Neural cell (in vitro differentiated cells): ENCODE measurements at regions not wholly inside any gene's neighbourhood (a gene's known extent, or its start where the extent isn't known, plus 50 kb on each side); places are given as distances from the start of the nearest gene placed in this dataset.
"Not testable (repeated sequence)": the region's sequence is repeated elsewhere in the genome, so short reads cannot be mapped to it uniquely, and the experiment has no call there.

Experiments
- H2AFZ ChIP-seq: fragments of 200-600, 300-800 bp; sonication (generic), shearing (Covaris generic); 2 replicates; pipeline ENCODE4 v1.6.0; 2014; ENCODE audit warnings: low read depth, mild to moderate bottlenecking, antibody characterized with exemption, low read length, moderate library complexity
- H3F3A ChIP-seq: fragments of 200-600 bp; shearing (Covaris generic); 2 replicates; pipeline ENCODE4 v1.6.1; 2016; ENCODE audit warnings: mild to moderate bottlenecking, moderate library complexity, mixed read lengths, antibody characterized with exemption, low read length; ENCODE audit not compliant: insufficient read depth, poor library complexity, severe bottlenecking
- H3K27ac ChIP-seq: fragments of 200-600, 300-800 bp; sonication (generic), shearing (Covaris generic); 2 replicates; pipeline ENCODE4 v1.5.1; 2014; ENCODE audit warnings: mild to moderate bottlenecking, low read length, moderate library complexity
- H3K27me3 ChIP-seq: fragments of 300-800, 200-600 bp; sonication (generic), shearing (Covaris generic); 2 replicates; pipeline ENCODE4 v1.6.0; 2014; ENCODE audit warnings: mild to moderate bottlenecking, low read depth, low read length, moderate library complexity; ENCODE audit not compliant: insufficient read depth
- H3K36me3 ChIP-seq: fragments of 300-800, 200-600 bp; sonication (generic), shearing (Covaris generic); 2 replicates; pipeline ENCODE4 v1.5.1; 2014; ENCODE audit warnings: mild to moderate bottlenecking, antibody characterized with exemption, low read length, moderate library complexity; ENCODE audit not compliant: insufficient read depth
- H3K4me2 ChIP-seq: fragments of 300-800, 200-600 bp; sonication (generic), shearing (Covaris generic); 2 replicates; pipeline ENCODE4 v1.6.0; 2014; ENCODE audit warnings: mild to moderate bottlenecking, low read length
- H3K4me3 ChIP-seq: fragments of 300-800, 200-600 bp; sonication (generic), shearing (Covaris generic); 2 replicates; pipeline ENCODE4 v1.5.1; 2014; ENCODE audit warnings: mild to moderate bottlenecking, low read length, moderate library complexity
- H3K79me2 ChIP-seq: fragments of 200-600 bp; shearing (Covaris generic); replicated peaks from 2 replicates; pipeline ENCODE4 v1.6.0; 2014; ENCODE audit warnings: mild to moderate bottlenecking, low read length, moderate library complexity; ENCODE audit not compliant: insufficient read depth
- H3K9ac ChIP-seq: fragments of 300-800, 200-600 bp; sonication (generic), shearing (Covaris generic); 2 replicates; pipeline ENCODE4 v1.6.1; 2016; ENCODE audit warnings: mild to moderate bottlenecking, low read length, mixed read lengths
- H3K9me2 ChIP-seq: fragments of 200-600 bp; shearing (Covaris generic); 2 replicates; pipeline ENCODE4 v1.6.1; 2016; ENCODE audit warnings: mild to moderate bottlenecking, low read length, mixed read lengths; ENCODE audit not compliant: insufficient read depth
- H3K9me3 ChIP-seq: fragments of 200-600, 300-800 bp; sonication (generic), shearing (Covaris generic); 2 replicates; pipeline ENCODE4 v1.6.1; 2016; ENCODE audit warnings: mild to moderate bottlenecking, mixed run types, low read length, moderate library complexity, mixed read lengths
- H4K20me1 ChIP-seq: fragments of 200-600 bp; shearing (Covaris generic); 2 replicates; pipeline ENCODE4 v1.6.1; 2016; ENCODE audit warnings: mild to moderate bottlenecking, mixed run types; ENCODE audit not compliant: insufficient read depth

GRCh38 chr1:145504834-145505413 lies 79.5 kb upstream of the NBPF20 start:
- H3K27ac ChIP-seq, H4K20me1 ChIP-seq, H3F3A ChIP-seq, H3K36me3 ChIP-seq, H2AFZ ChIP-seq, H3K4me2 ChIP-seq, H3K4me3 ChIP-seq, H3K9me3 ChIP-seq, H3K79me2 ChIP-seq, H3K27me3 ChIP-seq, H3K9me2 ChIP-seq, H3K9ac ChIP-seq: not testable (repeated sequence)

GRCh38 chr1:145504310-145504709 lies 78.9 kb upstream of the NBPF20 start:
- H3K4me3 ChIP-seq, H2AFZ ChIP-seq, H3K27me3 ChIP-seq, H3K9ac ChIP-seq, H3K79me2 ChIP-seq, H3K9me2 ChIP-seq, H3K27ac ChIP-seq, H4K20me1 ChIP-seq, H3F3A ChIP-seq, H3K36me3 ChIP-seq, H3K9me3 ChIP-seq, H3K4me2 ChIP-seq: not testable (repeated sequence)

- H3K4me3 ChIP-seq, H3K9me3 ChIP-seq, H3K27ac ChIP-seq, H3K36me3 ChIP-seq, H3K9ac ChIP-seq, H3K9me2 ChIP-seq, H3F3A ChIP-seq, H4K20me1 ChIP-seq, H3K27me3 ChIP-seq, H3K79me2 ChIP-seq, H3K4me2 ChIP-seq, H2AFZ ChIP-seq: not testable (repeated sequence)
Observed at GRCh38 chr1:145500251-145500650, 74.8 kb upstream of the NBPF20 start.

- H3F3A ChIP-seq, H2AFZ ChIP-seq, H3K36me3 ChIP-seq, H3K79me2 ChIP-seq, H3K4me3 ChIP-seq, H3K27ac ChIP-seq, H3K27me3 ChIP-seq, H3K4me2 ChIP-seq, H3K9me3 ChIP-seq, H3K9ac ChIP-seq, H4K20me1 ChIP-seq, H3K9me2 ChIP-seq: not testable (repeated sequence)
Observed at GRCh38 chr1:145495077-145495871, 69.9 kb upstream of the NBPF20 start.

GRCh38 chr1:145488193-145488933 lies 63.0 kb upstream of the NBPF20 start:
- not testable (repeated sequence) for H3K27ac ChIP-seq, H3K9ac ChIP-seq, H3K27me3 ChIP-seq, H3K4me2 ChIP-seq, H3F3A ChIP-seq, H3K4me3 ChIP-seq, H3K79me2 ChIP-seq, H4K20me1 ChIP-seq, H3K9me2 ChIP-seq, H3K36me3 ChIP-seq, H2AFZ ChIP-seq, H3K9me3 ChIP-seq

- H3K4me2 ChIP-seq, H3K9me3 ChIP-seq, H3K9ac ChIP-seq, H3K27ac ChIP-seq, H3K9me2 ChIP-seq, H3K4me3 ChIP-seq, H3K79me2 ChIP-seq, H3K36me3 ChIP-seq, H4K20me1 ChIP-seq, H2AFZ ChIP-seq, H3F3A ChIP-seq, H3K27me3 ChIP-seq: not testable (repeated sequence)
Observed at GRCh38 chr1:145487156-145487555, 61.8 kb upstream of the NBPF20 start.

- not testable (repeated sequence) for H3F3A ChIP-seq, H4K20me1 ChIP-seq, H2AFZ ChIP-seq, H3K4me2 ChIP-seq, H3K9me2 ChIP-seq, H3K79me2 ChIP-seq, H3K27me3 ChIP-seq, H3K9ac ChIP-seq, H3K9me3 ChIP-seq, H3K36me3 ChIP-seq, H3K27ac ChIP-seq, H3K4me3 ChIP-seq
Observed at GRCh38 chr1:145484257-145484656, 58.9 kb upstream of the NBPF20 start.
